Osteoblast (primary cell): ENCODE measurements at regions not wholly inside any gene's neighbourhood (a gene's known extent, or its start where the extent isn't known, plus 50 kb on each side); places are given as distances from the start of the nearest gene placed in this dataset.

Experiments used
- DNase-seq: peaks from one replicate; pipeline ENCODE4 v3.0.0; 2011; ENCODE audit warnings: low spot score, mixed read lengths; ENCODE audit not compliant: insufficient read length; ENCODE audit errors: missing footprints
- H2AFZ ChIP-seq: 2 replicates; pipeline ENCODE4 v1.6.0; 2011; ENCODE audit warnings: mild to moderate bottlenecking, low read length
- H3K27ac ChIP-seq: 2 replicates; pipeline ENCODE4 v1.5.1; 2011; ENCODE audit warnings: mild to moderate bottlenecking, low read depth, low read length, moderate library complexity
- H3K27me3 ChIP-seq: 2 replicates; pipeline ENCODE4 v1.6.0; 2012; ENCODE audit warnings: mild to moderate bottlenecking, control low read depth, inconsistent platforms, low read length, moderate library complexity; ENCODE audit not compliant: insufficient read depth
- H3K36me3 ChIP-seq: 2 replicates; pipeline ENCODE4 v1.5.1; 2011; ENCODE audit warnings: mild to moderate bottlenecking, low read length, control low read depth, moderate library complexity; ENCODE audit not compliant: insufficient read depth
- H3K4me1 ChIP-seq: 2 replicates; pipeline ENCODE4 v1.5.1; 2011; ENCODE audit warnings: mild to moderate bottlenecking, low read length, control low read depth, moderate library complexity; ENCODE audit not compliant: insufficient read depth
- H3K4me2 ChIP-seq: 2 replicates; pipeline ENCODE4 v1.6.0; 2011; ENCODE audit warnings: mild to moderate bottlenecking, low read length; ENCODE audit not compliant: insufficient read depth
- H3K4me3 ChIP-seq: fragments of 200-600 bp; sonication (generic); 3 replicates; pipeline ENCODE4 v1.5.1; 2012; ENCODE audit warnings: mild to moderate bottlenecking, low read length, inconsistent platforms; ENCODE audit not compliant: insufficient read depth
- H3K79me2 ChIP-seq: 2 replicates; pipeline ENCODE4 v1.6.0; 2012; ENCODE audit warnings: mild to moderate bottlenecking, low read length, control low read depth, inconsistent platforms; ENCODE audit not compliant: insufficient read depth
- H3K9me3 ChIP-seq: 2 replicates; pipeline ENCODE4 v1.5.1; 2011; ENCODE audit warnings: low read depth, low read length, control low read depth
- H4K20me1 ChIP-seq: 2 replicates; pipeline ENCODE4 v1.6.0; 2012; ENCODE audit warnings: mild to moderate bottlenecking, low read length, control low read depth; ENCODE audit not compliant: insufficient read depth
- TF ChIP-seq, protein P1 (sequence below): IDR thresholded peaks from 2 replicates; pipeline ENCODE4 v1.5.1; 2011; ENCODE audit warnings: mild to moderate bottlenecking, low read depth, low read length, moderate library complexity; ENCODE audit errors: extremely low read depth

DNA sequence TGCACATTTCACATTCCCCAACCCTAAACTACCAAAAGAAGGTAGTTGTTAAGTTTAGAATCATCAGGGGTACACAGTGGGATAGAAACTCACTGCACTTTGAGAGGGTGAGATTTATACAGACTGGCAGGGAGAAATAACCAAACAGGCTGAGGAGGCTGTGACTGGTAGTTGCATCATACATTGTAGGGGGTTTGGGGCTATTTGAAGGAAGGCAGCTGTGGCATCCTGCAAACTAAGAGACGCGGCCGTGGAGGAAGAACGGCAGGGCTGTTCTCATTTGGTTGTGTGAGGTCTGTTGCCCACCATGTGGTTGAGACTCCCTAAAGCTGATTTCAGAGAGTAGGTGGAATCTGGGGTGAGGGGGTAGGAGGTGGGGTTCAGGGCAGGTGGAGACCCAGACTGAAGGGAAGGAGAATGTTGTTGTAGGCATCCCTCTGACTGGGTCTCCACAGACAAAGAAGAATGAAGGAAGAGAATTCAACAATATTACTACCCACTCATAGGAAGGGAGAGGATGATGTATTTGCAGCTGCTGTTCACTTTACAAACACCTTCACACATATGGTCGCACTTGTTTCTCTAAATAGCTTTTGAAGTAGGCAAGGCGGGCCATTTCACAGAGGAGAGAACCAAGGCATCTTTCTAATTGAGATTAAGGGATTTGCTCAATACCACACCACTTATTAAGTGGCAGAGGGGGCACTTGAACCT, 170.9 kb upstream of the SIX2 start:
- Histone ChIP-seq H3K79me2 (peaks cover 1% of the 10 kb centered on the region), H3K4me3 (no peak overlapping the region), H3K27ac (peak overlapping the region; percentile 60), H2AFZ (no peak overlapping the region), H4K20me1 (no peaks in the 10 kb centered on the region), H3K4me1 (peaks cover 67% of the 10 kb centered on the region), H3K9me3 (no peaks in the 10 kb centered on the region), H3K36me3 (no peaks in the 10 kb centered on the region), H3K4me2 (no peak overlapping the region), H3K27me3 (no peaks in the 10 kb centered on the region)
- TF ChIP-seq, protein P1, sequence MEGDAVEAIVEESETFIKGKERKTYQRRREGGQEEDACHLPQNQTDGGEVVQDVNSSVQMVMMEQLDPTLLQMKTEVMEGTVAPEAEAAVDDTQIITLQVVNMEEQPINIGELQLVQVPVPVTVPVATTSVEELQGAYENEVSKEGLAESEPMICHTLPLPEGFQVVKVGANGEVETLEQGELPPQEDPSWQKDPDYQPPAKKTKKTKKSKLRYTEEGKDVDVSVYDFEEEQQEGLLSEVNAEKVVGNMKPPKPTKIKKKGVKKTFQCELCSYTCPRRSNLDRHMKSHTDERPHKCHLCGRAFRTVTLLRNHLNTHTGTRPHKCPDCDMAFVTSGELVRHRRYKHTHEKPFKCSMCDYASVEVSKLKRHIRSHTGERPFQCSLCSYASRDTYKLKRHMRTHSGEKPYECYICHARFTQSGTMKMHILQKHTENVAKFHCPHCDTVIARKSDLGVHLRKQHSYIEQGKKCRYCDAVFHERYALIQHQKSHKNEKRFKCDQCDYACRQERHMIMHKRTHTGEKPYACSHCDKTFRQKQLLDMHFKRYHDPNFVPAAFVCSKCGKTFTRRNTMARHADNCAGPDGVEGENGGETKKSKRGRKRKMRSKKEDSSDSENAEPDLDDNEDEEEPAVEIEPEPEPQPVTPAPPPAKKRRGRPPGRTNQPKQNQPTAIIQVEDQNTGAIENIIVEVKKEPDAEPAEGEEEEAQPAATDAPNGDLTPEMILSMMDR = no peak
- DNase-seq = no peak

DNA sequence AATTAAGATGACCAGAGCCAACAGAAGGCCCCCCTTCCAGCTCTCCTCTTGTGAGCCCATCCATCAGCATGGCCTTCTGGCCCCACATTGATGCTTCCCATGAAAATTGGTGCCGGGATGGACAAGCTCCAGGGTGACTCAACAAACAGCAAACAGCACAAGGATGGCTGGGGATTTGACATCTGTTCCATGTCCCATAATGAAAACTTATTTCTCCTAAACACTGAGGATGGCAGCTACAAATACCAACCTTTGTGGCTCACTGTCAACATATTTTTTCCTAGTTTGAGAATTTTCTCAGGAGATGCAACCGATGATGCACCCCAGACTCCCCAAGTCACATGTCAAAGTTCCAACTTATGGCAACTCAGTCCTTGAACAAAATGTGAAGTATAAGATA, 169.6 kb upstream of the SIX2 start:
- Histone ChIP-seq H3K36me3 (no peaks in the 10 kb centered on the region), H3K4me1 (peaks cover 60% of the 10 kb centered on the region), H3K27me3 (no peaks in the 10 kb centered on the region), H2AFZ (no peak overlapping the region), H3K27ac (peak overlapping the region; percentile 92), H3K4me2 (peak overlapping the region; percentile 3), H3K4me3 (no peak overlapping the region), H3K9me3 (no peaks in the 10 kb centered on the region), H4K20me1 (no peaks in the 10 kb centered on the region), H3K79me2 (peaks cover 4% of the 10 kb centered on the region)
- peak; percentile 42 for DNase-seq
- TF ChIP-seq, protein P1 = no peak

DNA sequence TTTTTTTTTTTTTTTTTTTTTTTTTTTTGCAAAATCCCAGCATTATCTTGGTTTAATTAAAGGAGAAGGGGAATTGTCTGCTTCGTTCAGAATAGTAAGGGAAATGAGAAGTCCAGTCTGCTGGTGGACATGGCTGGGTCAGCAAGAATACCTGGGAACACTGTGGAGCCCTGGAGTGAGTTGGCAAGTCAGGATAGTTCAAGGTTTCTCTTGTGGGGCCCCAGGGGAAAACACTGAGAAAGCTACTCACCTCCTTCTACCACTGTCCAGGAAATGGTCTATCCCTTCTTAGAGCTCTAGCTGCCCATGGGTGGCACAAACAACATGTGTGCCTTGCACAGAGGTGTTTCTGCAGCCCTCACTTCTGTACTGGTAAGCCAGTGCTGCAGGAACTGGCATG, 169.1 kb upstream of the SIX2 start:
- Histone ChIP-seq H3K27ac (peak overlapping the region; percentile 92), H3K4me2 (peak overlapping the region; percentile 3)

DNA sequence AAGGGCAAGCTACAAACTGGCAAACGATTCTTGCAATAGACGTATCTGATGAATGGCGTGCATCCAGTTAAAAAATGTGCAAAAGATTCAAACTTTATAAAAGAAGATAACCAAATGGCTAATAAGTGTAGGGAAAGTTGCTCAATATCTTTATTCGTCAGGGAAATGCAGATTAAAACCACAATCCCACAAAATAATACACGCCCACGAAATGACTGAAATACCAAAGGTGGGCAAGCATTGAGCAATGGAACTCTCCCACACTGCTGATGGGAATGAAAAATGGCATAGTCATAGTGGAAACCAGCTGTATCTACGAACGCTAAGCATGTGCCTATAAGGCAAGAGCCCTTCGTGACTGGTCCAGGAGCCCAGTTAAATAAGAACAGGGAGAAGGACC, 168.6 kb upstream of the SIX2 start:
- peak; percentile 84 for DNase-seq
- no peaks in the 10 kb centered on the region for H3K9me3 ChIP-seq
- no peaks in the 10 kb centered on the region for H4K20me1 ChIP-seq
- TF ChIP-seq, protein P1 = no peak
- peak overlapping the region; percentile 92 for H3K27ac ChIP-seq
- H3K27me3 ChIP-seq = no peaks in the 10 kb centered on the region
- H3K4me2 ChIP-seq = peak overlapping the region; percentile 26
- no peak overlapping the region for H2AFZ ChIP-seq
- peaks cover 60% of the 10 kb centered on the region for H3K4me1 ChIP-seq
- no peak overlapping the region for H3K4me3 ChIP-seq
- no peaks in the 10 kb centered on the region for H3K36me3 ChIP-seq
- peaks cover 4% of the 10 kb centered on the region for H3K79me2 ChIP-seq

More for the DNA sequence above, 169.1 kb upstream of the SIX2 start:
- no peaks in the 10 kb centered on the region for H4K20me1 ChIP-seq
- H2AFZ ChIP-seq = no peak overlapping the region
- TF ChIP-seq, protein P1 = no peak
- no peaks in the 10 kb centered on the region for H3K36me3 ChIP-seq
- no peaks in the 10 kb centered on the region for H3K27me3 ChIP-seq
- DNase-seq = no peak
- no peak overlapping the region for H3K4me3 ChIP-seq
- H3K9me3 ChIP-seq = no peaks in the 10 kb centered on the region
- H3K4me1 ChIP-seq = peaks cover 60% of the 10 kb centered on the region
- H3K79me2 ChIP-seq = peaks cover 4% of the 10 kb centered on the region
